HL-60 (cell line): ENCODE measurements at regions not wholly inside any gene's neighbourhood (a gene's known extent, or its start where the extent isn't known, plus 50 kb on each side); places are given as distances from the start of the nearest gene placed in this dataset.

Source experiments
- DNase-seq, 2 experiments: peaks; one replicate each; pipeline ENCODE4 v3.0.0-alpha.2; 2010 to 2020; ENCODE audit warnings: low read depth in 1 of 2, low spot score in 1 of 2
- H3K27ac ChIP-seq: fragments of 250-450 bp; sonication (Bioruptor Pico); replicated peaks from 2 replicates; pipeline ENCODE4 v1.5.1; 2020; ENCODE audit warnings: mild to moderate bottlenecking, moderate library complexity
- H3K27me3 ChIP-seq: fragments of 250-450 bp; sonication (Bioruptor Pico); 2 replicates; pipeline ENCODE4 v1.5.1; 2021; ENCODE audit warnings: mild to moderate bottlenecking, moderate library complexity; ENCODE audit not compliant: insufficient read depth, poor library complexity, severe bottlenecking
- H3K4me3 ChIP-seq: replicated peaks from 2 replicates; pipeline ENCODE4 v1.5.1; 2011; ENCODE audit warnings: mild to moderate bottlenecking, control low read depth, low read length; ENCODE audit not compliant: insufficient read depth
- CTCF ChIP-seq: IDR thresholded peaks from one replicate; pipeline ENCODE4 v1.5.1; 2011; ENCODE audit warnings: low read length, control low read depth, inconsistent platforms; ENCODE audit not compliant: insufficient read depth
- GABPA ChIP-seq: IDR thresholded peaks from 2 replicates; pipeline ENCODE4 v1.6.1; 2012; ENCODE audit warnings: low read depth
- POLR2AphosphoS5 ChIP-seq: IDR thresholded peaks from 2 replicates; pipeline ENCODE4 v1.6.1; 2012; ENCODE audit warnings: low read depth
- REST ChIP-seq: IDR thresholded peaks from 2 replicates; pipeline ENCODE4 v1.6.1; 2012; ENCODE audit warnings: low read depth; ENCODE audit not compliant: insufficient replicate concordance
- SPI1 ChIP-seq: IDR thresholded peaks from 2 replicates; pipeline ENCODE4 v1.6.1; 2012; ENCODE audit warnings: low read depth, mild to moderate bottlenecking, borderline replicate concordance

GRCh38 chr12:5187136-5187535 lies 143.5 kb downstream of the KCNA5 start:
- H3K4me3 ChIP-seq = no peak overlapping the region

GRCh38 chr12:5188472-5188871 lies 144.8 kb downstream of the KCNA5 start:
- no peak for DNase-seq
- no peak for TF ChIP-seq REST
- no peak for TF ChIP-seq SPI1
- no peak for TF ChIP-seq POLR2AphosphoS5
- no peak for TF ChIP-seq GABPA
- TF ChIP-seq CTCF = no peak
- Histone ChIP-seq H3K4me3 (no peak overlapping the region), H3K27me3 (no peaks in the 10 kb centered on the region), H3K27ac (no peak overlapping the region)

More at GRCh38 chr12:5187136-5187535, 143.5 kb downstream of the KCNA5 start:
- Histone ChIP-seq H3K27ac (no peak overlapping the region), H3K27me3 (no peaks in the 10 kb centered on the region)
- DNase-seq = no peak
- TF ChIP-seq GABPA (no peak), SPI1 (no peak), CTCF (no peak), REST (no peak), POLR2AphosphoS5 (no peak)

- Histone ChIP-seq H3K4me3 (no peak overlapping the region), H3K27me3 (no peaks in the 10 kb centered on the region), H3K27ac (no peak overlapping the region)
- DNase-seq = no peak
- no peak for TF ChIP-seq GABPA
- TF ChIP-seq REST = no peak
- TF ChIP-seq CTCF = no peak
- TF ChIP-seq POLR2AphosphoS5 = no peak
- TF ChIP-seq SPI1 = no peak
These were observed 145.5 kb downstream of the KCNA5 start for GRCh38 chr12:5189173-5189572.
